OCI-LY1 (cell line): ENCODE measurements at regions not wholly inside any gene's neighbourhood (a gene's known extent, or its start where the extent isn't known, plus 50 kb on each side); places are given as distances from the start of the nearest gene placed in this dataset.
"Not testable (repeated sequence)": the region's sequence is repeated elsewhere in the genome, so short reads cannot be mapped to it uniquely, and the experiment has no call there.

Experiments used
- H2AFZ ChIP-seq: fragments of 200-600 bp; sonication (generic), shearing (Covaris generic); 2 replicates; pipeline ENCODE4 v1.6.0; 2014; ENCODE audit warnings: antibody characterized with exemption, mild to moderate bottlenecking, low read length
- H3F3A ChIP-seq: fragments of 200-600 bp; sonication (generic), shearing (Covaris generic); 2 replicates; pipeline ENCODE4 v1.6.0; 2014; ENCODE audit warnings: mild to moderate bottlenecking, antibody characterized with exemption, low read length, moderate library complexity; ENCODE audit not compliant: insufficient read depth
- H3K27ac ChIP-seq: fragments of 200-600 bp; sonication (generic); 2 replicates; pipeline ENCODE4 v1.5.1; 2014; ENCODE audit warnings: low read length, mixed run types, mild to moderate bottlenecking, low read depth; ENCODE audit not compliant: poor library complexity, severe bottlenecking
- H3K27me3 ChIP-seq: fragments of 200-600 bp; sonication (generic); 2 replicates; pipeline ENCODE4 v1.6.0; 2014; ENCODE audit warnings: antibody characterized with exemption, mild to moderate bottlenecking, low read length, moderate library complexity; ENCODE audit not compliant: insufficient read depth
- H3K36me3 ChIP-seq: fragments of 200-600 bp; sonication (generic); 2 replicates; pipeline ENCODE4 v1.6.1; 2014; ENCODE audit warnings: mild to moderate bottlenecking, antibody characterized with exemption, low read length, moderate library complexity, mixed read lengths; ENCODE audit not compliant: insufficient read depth
- H3K4me1 ChIP-seq: fragments of 200-600 bp; sonication (generic); 2 replicates; pipeline ENCODE4 v1.5.1; 2014; ENCODE audit warnings: mild to moderate bottlenecking, low read length, moderate library complexity; ENCODE audit not compliant: insufficient read depth, severe bottlenecking
- H3K4me2 ChIP-seq: fragments of 200-600 bp; sonication (generic), shearing (Covaris generic); 2 replicates; pipeline ENCODE4 v1.6.1; 2014; ENCODE audit warnings: low read length
- H3K4me3 ChIP-seq: fragments of 200-600 bp; sonication (generic); 2 replicates; pipeline ENCODE4 v1.5.1; 2014; ENCODE audit warnings: low read length, low read depth, mild to moderate bottlenecking, mixed read lengths; ENCODE audit not compliant: poor library complexity, severe bottlenecking
- H3K79me2 ChIP-seq: fragments of 200-600 bp; shearing (Covaris generic); 2 replicates; pipeline ENCODE4 v1.6.1; 2016; ENCODE audit warnings: mixed run types, low read length, mixed read lengths; ENCODE audit not compliant: insufficient read depth
- H3K9ac ChIP-seq: fragments of 200-600 bp; sonication (generic), shearing (Covaris generic); 2 replicates; pipeline ENCODE4 v1.6.1; 2014; ENCODE audit warnings: mild to moderate bottlenecking, low read length, mixed read lengths
- H3K9me2 ChIP-seq: fragments of 200-600 bp; sonication (generic), shearing (Covaris generic); 2 replicates; pipeline ENCODE4 v1.6.1; 2014; ENCODE audit warnings: low read depth, mild to moderate bottlenecking, low read length, mixed read lengths
- H3K9me3 ChIP-seq: fragments of 200-600 bp; shearing (Covaris generic); 2 replicates; pipeline ENCODE4 v1.6.1; 2014; ENCODE audit warnings: low read length, mixed read lengths
- H4K20me1 ChIP-seq: fragments of 200-600 bp; sonication (generic), shearing (Covaris generic); 2 replicates; pipeline ENCODE4 v1.6.0; 2016; ENCODE audit warnings: mild to moderate bottlenecking, low read length; ENCODE audit not compliant: insufficient read depth
- CTCF ChIP-seq: fragments of 200-600 bp; sonication (generic), shearing (Covaris generic); IDR thresholded peaks from 2 replicates; pipeline ENCODE4 v1.5.1; 2017; ENCODE audit warnings: mild to moderate bottlenecking, antibody characterized with exemption, low read length, moderate library complexity, mixed read lengths
- EZH2 ChIP-seq: fragments of 200-600 bp; sonication (generic), shearing (Covaris generic); IDR thresholded peaks from 2 replicates; pipeline ENCODE4 v1.8.0; 2017; ENCODE audit warnings: borderline replicate concordance, mixed run types, mild to moderate bottlenecking, antibody characterized with exemption, low read length, moderate library complexity, mixed read lengths

- Histone ChIP-seq H3K4me2 (no peak overlapping the region), H3K4me1 (no peaks in the 10 kb centered on the region), H3K9me2 (no peaks in the 10 kb centered on the region), H3K79me2 (no peaks in the 10 kb centered on the region), H4K20me1 (no peaks in the 10 kb centered on the region), H3K4me3 (no peak overlapping the region), H3K27me3 (no peaks in the 10 kb centered on the region), H3K9me3 (no peaks in the 10 kb centered on the region), H3K36me3 (no peaks in the 10 kb centered on the region), H3F3A (no peaks in the 10 kb centered on the region), H3K9ac (no peak overlapping the region), H2AFZ (no peak overlapping the region), H3K27ac (no peak overlapping the region)
- TF ChIP-seq EZH2 = no peak
- TF ChIP-seq CTCF = no peak
Observed at GRCh38 chr3:18208856-18209255, 216.3 kb downstream of the SATB1 start.

GRCh38 chr3:18208091-18208490 is 217.0 kb downstream of the SATB1 start:
- Histone ChIP-seq H3K79me2 (no peaks in the 10 kb centered on the region), H3K36me3 (no peaks in the 10 kb centered on the region), H3K4me3 (no peak overlapping the region), H3K4me1 (no peaks in the 10 kb centered on the region), H3K27me3 (no peaks in the 10 kb centered on the region), H3F3A (no peaks in the 10 kb centered on the region), H4K20me1 (no peaks in the 10 kb centered on the region), H3K27ac (no peak overlapping the region), H3K9ac (no peak overlapping the region), H3K9me2 (no peaks in the 10 kb centered on the region), H3K4me2 (no peak overlapping the region), H3K9me3 (no peaks in the 10 kb centered on the region), H2AFZ (no peak overlapping the region)
- TF ChIP-seq CTCF = no peak

GRCh38 chr3:18207226-18207625 is 217.9 kb downstream of the SATB1 start:
- Histone ChIP-seq H3K27ac (no peak overlapping the region), H3K27me3 (no peaks in the 10 kb centered on the region), H3K4me3 (no peak overlapping the region), H3F3A (no peaks in the 10 kb centered on the region), H4K20me1 (no peaks in the 10 kb centered on the region), H3K4me1 (no peaks in the 10 kb centered on the region), H3K79me2 (no peaks in the 10 kb centered on the region), H3K9me2 (no peaks in the 10 kb centered on the region), H3K4me2 (no peak overlapping the region), H3K9me3 (no peaks in the 10 kb centered on the region), H3K36me3 (no peaks in the 10 kb centered on the region), H3K9ac (no peak overlapping the region), H2AFZ (no peak overlapping the region)
- TF ChIP-seq CTCF (no peak), EZH2 (no peak)

- H4K20me1 ChIP-seq, H3K9me2 ChIP-seq, H3F3A ChIP-seq, H3K4me2 ChIP-seq, H3K27me3 ChIP-seq, H3K4me3 ChIP-seq, H2AFZ ChIP-seq, H3K9ac ChIP-seq, H3K36me3 ChIP-seq, H3K4me1 ChIP-seq, H3K27ac ChIP-seq, H3K79me2 ChIP-seq, H3K9me3 ChIP-seq: not testable (repeated sequence)
Observed at GRCh38 chr3:18205701-18206100, 219.4 kb downstream of the SATB1 start.
